ENCODE measurements at regions not wholly inside any gene's neighbourhood (a gene's known extent, or its start where the extent isn't known, plus 50 kb on each side); places are given as distances from the start of the nearest gene placed in this dataset.

GRCh38 chrX:125532411-125533089 is 212.9 kb downstream of the TEX13C start:
- no peaks in the 10 kb centered on the region for H3K27me3 ChIP-seq (ENCODE audit: low read depth)
- no peak overlapping the region for H3K4me3 ChIP-seq
- no peaks in the 10 kb centered on the region for H3K4me1 ChIP-seq
- no peaks in the 10 kb centered on the region for H3K9me3 ChIP-seq (replicated peaks)
- no peak for DNase-seq
- no peak for TF ChIP-seq CTCF (IDR thresholded peaks at IDR 0.05; ENCODE audit: borderline replicate concordance)
- no peak overlapping the region for H3K27ac ChIP-seq (replicated peaks)
- intact Hi-C loops (cut with micrococcal nuclease) = no loop called here
- H3K36me3 ChIP-seq = no peaks in the 10 kb centered on the region

- Histone ChIP-seq H3K36me3 (no peaks in the 10 kb centered on the region), H3K4me3 (no peak overlapping the region), H3K9me3 (replicated peaks) (no peaks in the 10 kb centered on the region), H3K4me1 (no peaks in the 10 kb centered on the region), H3K27me3 (ENCODE audit: low read depth) (no peaks in the 10 kb centered on the region), H3K27ac (replicated peaks) (no peak overlapping the region)
- intact Hi-C loops (cut with micrococcal nuclease) = no loop called here
- no peak for TF ChIP-seq CTCF (IDR thresholded peaks at IDR 0.05; ENCODE audit: borderline replicate concordance)
- no peak for DNase-seq
These were observed 213.7 kb downstream of the TEX13C start for GRCh38 chrX:125533352-125533751.

- no peak for DNase-seq
- intact Hi-C loops (cut with micrococcal nuclease) = no loop called here
- no peaks in the 10 kb centered on the region for H3K36me3 ChIP-seq
- H3K27me3 ChIP-seq (ENCODE audit: low read depth) = no peaks in the 10 kb centered on the region
- H3K4me3 ChIP-seq = no peak overlapping the region
- H3K27ac ChIP-seq (replicated peaks) = no peak overlapping the region
- H3K9me3 ChIP-seq (replicated peaks) = peaks cover 4% of the 10 kb centered on the region
- no peaks in the 10 kb centered on the region for H3K4me1 ChIP-seq
- TF ChIP-seq CTCF (IDR thresholded peaks at IDR 0.05; ENCODE audit: borderline replicate concordance) = no peak
These were observed 224.5 kb downstream of the TEX13C start for GRCh38 chrX:125544031-125544660.

- intact Hi-C loops (cut with micrococcal nuclease) = no loop called here
- TF ChIP-seq CTCF (IDR thresholded peaks at IDR 0.05; ENCODE audit: borderline replicate concordance) = no peak
- DNase-seq = no peak
These were observed 225.2 kb downstream of the TEX13C start for GRCh38 chrX:125544856-125545255.

GRCh38 chrX:125577479-125577878 is 257.8 kb downstream of the TEX13C start:
- Histone ChIP-seq H3K36me3 (no peaks in the 10 kb centered on the region), H3K27me3 (ENCODE audit: low read depth) (no peaks in the 10 kb centered on the region), H3K9me3 (replicated peaks) (no peaks in the 10 kb centered on the region), H3K27ac (replicated peaks) (no peak overlapping the region), H3K4me3 (no peak overlapping the region), H3K4me1 (no peaks in the 10 kb centered on the region)
- no peak for TF ChIP-seq CTCF (IDR thresholded peaks at IDR 0.05; ENCODE audit: borderline replicate concordance)
- DNase-seq = no peak
- intact Hi-C loops (cut with micrococcal nuclease) = no loop called here

More at GRCh38 chrX:125544856-125545255, 225.2 kb downstream of the TEX13C start:
- no peak overlapping the region for H3K27ac ChIP-seq (replicated peaks)
- H3K4me1 ChIP-seq = no peaks in the 10 kb centered on the region
- H3K4me3 ChIP-seq = no peak overlapping the region
- H3K36me3 ChIP-seq = no peaks in the 10 kb centered on the region
- H3K27me3 ChIP-seq (ENCODE audit: low read depth) = no peaks in the 10 kb centered on the region
- peaks cover 4% of the 10 kb centered on the region for H3K9me3 ChIP-seq (replicated peaks)
